GM13976 (cell line): ENCODE measurements at regions not wholly inside any gene's neighbourhood (a gene's known extent, or its start where the extent isn't known, plus 50 kb on each side); places are given as distances from the start of the nearest gene placed in this dataset.

Experiments
- DNase-seq: peaks from one replicate; pipeline ENCODE4 v3.0.0; 2012; ENCODE audit warnings: low spot score
- in situ Hi-C: fragments of 300-500 bp; cut with MboI; formaldehyde crosslinking; loops from one replicate; pipeline ENCODE4 v1.12.0; 2022; ENCODE audit warnings: low sequenced_read_pairs, mixed read lengths, inconsistent platforms; ENCODE audit not compliant: unreplicated experiment
- TF ChIP-seq, protein P1 (sequence below): IDR thresholded peaks from 2 replicates; pipeline ENCODE4 v1.5.1; 2012; ENCODE audit warnings: borderline replicate concordance, mild to moderate bottlenecking; ENCODE audit not compliant: insufficient read depth; ENCODE audit errors: extremely low read depth, missing control alignments, control extremely low read depth

DNA sequence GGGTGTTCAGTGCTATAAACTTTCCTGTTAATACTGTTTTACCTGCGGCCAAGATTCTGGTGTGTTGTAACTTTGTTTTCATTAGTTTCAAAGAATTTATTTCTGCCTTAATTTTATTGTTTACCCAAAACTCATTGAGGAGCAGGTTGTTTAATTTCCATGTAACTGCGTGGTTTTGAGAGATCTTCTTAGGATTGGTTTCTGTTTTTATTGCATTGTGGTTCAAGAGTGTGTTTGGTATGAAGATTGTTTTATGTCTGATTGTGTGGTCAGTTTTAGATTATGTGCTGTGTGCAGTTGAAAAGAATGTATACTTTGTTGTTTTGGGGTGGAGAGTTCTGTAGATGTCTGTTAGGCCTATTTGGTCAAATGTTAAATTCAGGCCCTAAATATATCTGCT is 133.5 kb upstream of the GALNT15 start:
- in situ Hi-C loops, result loop anchor here (10.0 kb wide), 1 partner anchor 204 kb away; no protein-coding TSS in a partner anchor

DNA sequence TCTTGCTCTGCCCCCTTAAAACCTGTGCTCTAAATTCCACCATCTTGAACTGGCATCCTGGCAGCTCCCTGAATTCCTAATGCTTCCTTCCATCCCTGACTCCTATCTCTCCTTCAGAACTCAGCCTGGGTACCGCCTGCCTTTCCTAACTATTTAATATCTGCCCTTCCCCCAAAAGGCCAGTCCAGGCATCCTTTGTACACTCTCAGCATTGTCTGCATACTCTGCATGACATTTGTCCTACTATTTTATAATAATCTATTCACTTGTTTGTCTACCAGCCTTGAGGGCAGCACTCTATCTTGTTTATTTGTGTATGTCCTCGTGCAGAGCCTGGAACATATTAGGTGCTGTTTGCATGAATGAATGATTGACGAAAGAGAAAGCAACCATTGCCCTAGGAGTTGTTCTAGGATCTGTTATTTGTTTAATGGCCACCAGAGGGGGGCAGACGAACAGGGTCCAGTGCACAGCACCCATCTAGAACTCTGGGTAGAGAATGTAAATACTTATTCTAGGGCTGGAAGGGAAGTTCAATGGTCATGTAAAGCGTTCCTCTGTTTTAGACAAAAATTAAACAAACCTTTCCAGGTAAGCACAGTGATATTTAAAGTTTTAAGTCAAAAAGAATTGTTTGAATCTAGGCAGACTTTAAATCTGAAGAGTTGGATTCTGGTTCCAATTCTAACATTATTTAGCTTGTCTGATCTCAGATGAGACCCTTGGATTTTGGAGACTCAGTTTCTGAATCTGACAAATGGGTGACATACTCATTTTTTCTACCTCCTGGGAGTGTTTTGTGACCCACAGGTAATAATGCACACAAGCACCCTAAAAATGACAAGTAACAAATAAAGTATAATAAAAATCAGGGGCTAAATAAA is 125.8 kb upstream of the GALNT15 start:
- in situ Hi-C loops, result loop anchor here (10.0 kb wide), 1 partner anchor 196 kb away; no protein-coding TSS in a partner anchor
- DNase-seq, result peak; percentile 82
- TF ChIP-seq, protein P1, sequence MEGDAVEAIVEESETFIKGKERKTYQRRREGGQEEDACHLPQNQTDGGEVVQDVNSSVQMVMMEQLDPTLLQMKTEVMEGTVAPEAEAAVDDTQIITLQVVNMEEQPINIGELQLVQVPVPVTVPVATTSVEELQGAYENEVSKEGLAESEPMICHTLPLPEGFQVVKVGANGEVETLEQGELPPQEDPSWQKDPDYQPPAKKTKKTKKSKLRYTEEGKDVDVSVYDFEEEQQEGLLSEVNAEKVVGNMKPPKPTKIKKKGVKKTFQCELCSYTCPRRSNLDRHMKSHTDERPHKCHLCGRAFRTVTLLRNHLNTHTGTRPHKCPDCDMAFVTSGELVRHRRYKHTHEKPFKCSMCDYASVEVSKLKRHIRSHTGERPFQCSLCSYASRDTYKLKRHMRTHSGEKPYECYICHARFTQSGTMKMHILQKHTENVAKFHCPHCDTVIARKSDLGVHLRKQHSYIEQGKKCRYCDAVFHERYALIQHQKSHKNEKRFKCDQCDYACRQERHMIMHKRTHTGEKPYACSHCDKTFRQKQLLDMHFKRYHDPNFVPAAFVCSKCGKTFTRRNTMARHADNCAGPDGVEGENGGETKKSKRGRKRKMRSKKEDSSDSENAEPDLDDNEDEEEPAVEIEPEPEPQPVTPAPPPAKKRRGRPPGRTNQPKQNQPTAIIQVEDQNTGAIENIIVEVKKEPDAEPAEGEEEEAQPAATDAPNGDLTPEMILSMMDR, result peak; percentile 57

More for the DNA sequence above, 133.5 kb upstream of the GALNT15 start:
- TF ChIP-seq, protein P1, result no peak
- DNase-seq, result no peak

DNA sequence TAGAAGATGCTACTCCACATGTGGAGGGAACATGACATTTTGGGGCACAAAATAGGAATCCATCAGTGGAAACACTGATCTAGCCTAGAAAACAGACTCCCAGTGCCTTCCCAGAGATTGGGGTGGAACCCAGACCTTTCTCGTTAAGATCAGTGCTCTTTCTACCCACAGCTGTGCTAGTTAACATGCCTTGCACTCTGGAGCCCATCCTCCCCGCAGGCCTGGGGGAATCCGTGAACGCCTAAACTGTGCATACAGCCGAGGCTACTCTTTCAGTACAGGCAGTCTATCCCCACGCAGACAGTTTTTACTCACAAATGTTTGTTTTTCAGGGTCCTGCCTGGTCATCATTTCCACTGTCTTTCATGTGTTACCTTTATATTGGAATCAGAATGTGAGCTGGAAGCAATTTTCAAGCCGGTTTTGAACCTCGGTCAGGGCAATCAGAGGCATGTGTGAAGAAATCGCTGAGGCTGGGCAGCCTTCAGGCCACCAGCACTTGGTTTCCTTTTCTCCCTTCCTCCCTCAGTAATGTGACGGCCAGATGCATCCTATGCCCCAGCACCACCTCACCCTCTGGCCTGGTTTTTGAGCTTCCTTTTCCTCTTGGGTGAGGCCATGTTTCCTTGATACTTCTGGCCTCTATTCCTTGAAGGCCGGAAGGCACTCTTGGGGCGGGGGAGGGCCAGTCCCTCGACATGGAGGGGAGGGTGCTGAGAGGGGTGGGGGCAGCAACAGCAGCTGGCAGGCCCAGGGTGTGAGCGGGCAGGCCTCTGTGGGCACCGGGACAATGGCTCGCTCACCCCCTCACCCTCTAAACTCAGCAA is 123.6 kb upstream of the GALNT15 start:
- TF ChIP-seq, protein P1, result no peak
- no peak for DNase-seq
- in situ Hi-C loops, result no loop called here

DNA sequence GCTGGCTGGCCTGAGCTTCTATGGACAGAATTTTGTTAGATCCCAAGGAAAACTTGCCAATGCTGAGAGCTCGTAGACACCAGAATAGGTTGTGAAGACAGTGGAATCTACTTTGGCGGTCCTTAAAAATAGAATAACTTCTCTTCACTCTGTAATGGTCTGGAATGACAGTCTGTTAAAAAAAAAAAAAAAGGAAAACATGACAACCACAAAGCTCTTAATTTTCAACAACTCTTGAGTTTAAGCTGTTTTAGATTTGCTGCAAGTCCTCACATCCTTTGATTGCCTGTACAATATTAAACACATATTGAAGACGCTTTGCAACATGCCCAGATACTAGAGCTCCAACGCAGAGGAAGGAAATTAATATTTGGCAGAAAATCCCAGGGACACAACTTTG is 122.8 kb upstream of the GALNT15 start:
- DNase-seq, result no peak
- in situ Hi-C loops, result no loop called here
- TF ChIP-seq, protein P1, result no peak

DNA sequence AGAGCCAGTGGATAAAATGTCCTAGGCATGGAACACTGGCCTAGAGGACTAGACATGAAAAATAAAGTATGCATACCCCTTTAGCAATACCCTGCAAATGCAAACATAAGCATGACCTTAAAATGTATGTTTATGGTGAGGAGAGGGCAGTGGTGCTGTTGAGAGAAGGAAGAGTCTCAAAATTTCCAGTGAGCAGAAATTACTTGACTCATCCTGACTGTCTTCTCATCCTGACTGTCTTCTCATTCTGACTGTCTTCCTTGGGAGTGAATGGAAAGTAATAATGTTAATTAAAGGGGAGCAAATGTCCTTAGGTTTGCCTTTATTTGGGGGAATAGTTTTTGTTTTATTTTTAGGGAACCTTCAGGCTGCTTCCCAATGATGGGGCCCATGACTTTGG is 121.5 kb upstream of the GALNT15 start:
- DNase-seq, result no peak
- in situ Hi-C loops, result no loop called here
- TF ChIP-seq, protein P1, result no peak

DNA sequence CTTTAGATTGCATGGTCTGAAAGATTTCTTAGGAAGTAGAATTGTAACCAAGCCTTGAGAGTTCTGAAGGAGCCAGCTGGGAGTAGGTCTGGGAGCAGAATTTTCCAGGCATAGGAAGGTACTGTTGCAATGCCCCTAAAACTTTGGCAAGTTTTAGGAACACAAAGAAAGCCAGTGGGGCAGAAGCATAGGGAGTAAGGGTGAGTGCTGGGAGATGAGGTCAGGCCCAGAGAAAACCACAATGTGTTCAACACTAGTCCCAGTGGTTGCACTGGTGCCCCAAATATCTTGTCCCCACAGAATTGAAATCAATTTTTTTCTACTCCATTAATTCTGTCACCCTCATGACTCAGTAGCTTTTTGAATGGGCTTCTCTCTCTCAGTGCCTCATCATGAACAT is 120.7 kb upstream of the GALNT15 start:
- TF ChIP-seq, protein P1, result no peak
- in situ Hi-C loops, result no loop called here
- no peak for DNase-seq
